NCI-H774 (cell line): ENCODE measurements at regions not wholly inside any gene's neighbourhood (a gene's known extent, or its start where the extent isn't known, plus 50 kb on each side); places are given as distances from the start of the nearest gene placed in this dataset.
"Not testable (repeated sequence)": the region's sequence is repeated elsewhere in the genome, so short reads cannot be mapped to it uniquely, and the experiment has no call there.

ENCODE experiments used
- DNase-seq: peaks from one replicate; lab custom pipeline; 2025; lab: John Stamatoyannopoulos, UW

DNA sequence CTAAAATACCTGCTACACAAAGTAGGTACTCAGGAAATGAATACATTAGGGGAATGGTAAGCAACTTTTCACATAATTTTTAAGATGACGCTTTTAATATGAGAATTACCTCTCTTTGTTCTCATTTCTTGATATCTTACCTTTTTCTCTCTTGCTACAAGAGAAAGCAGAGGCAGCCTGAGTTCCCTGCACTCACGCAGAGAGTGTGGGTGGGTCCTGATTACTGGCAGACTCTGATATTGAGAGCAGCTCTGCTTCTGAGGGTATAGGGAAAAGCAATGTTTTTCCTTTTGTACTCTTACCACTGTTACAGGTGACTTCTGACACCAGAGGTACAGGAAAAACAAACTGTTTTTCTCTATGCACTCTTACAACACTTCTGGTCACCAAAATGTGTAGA is 420.2 kb upstream of the TMTC1 start:
- no peak for DNase-seq

DNA sequence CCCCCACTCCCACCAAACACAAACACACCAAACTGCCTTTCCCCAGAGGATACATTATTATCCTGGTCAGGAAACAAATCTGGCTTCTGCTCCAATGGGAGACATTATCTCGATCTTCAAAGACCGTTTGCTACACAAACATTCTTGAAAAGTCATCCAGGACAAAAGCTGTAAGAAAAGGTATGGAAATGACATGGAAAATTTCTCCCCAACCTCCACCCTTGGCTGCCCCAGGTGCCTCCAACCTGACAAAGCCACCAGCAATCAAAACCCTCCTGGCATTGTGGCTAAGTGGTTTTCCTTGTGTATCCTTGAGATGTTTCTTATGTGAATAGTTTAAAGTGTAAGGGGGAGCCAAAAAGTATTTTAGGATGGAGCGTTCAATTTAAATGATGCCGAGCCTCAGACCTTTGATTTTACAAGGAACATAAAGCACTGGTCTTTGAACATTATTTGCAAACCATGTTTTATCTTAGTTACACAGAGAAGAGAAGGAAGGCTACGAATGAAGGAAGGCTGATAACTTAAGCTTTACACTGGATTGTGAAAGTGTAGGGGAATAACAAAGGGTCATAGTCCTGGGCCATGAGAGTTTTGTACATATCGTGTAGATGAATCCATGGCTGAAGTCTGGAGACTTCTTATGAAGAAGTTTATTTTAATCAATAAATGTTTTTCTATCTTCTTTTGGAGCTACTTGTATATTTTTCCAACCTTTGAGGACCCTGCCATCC is 418.9 kb upstream of the TMTC1 start:
- no peak for DNase-seq

DNA sequence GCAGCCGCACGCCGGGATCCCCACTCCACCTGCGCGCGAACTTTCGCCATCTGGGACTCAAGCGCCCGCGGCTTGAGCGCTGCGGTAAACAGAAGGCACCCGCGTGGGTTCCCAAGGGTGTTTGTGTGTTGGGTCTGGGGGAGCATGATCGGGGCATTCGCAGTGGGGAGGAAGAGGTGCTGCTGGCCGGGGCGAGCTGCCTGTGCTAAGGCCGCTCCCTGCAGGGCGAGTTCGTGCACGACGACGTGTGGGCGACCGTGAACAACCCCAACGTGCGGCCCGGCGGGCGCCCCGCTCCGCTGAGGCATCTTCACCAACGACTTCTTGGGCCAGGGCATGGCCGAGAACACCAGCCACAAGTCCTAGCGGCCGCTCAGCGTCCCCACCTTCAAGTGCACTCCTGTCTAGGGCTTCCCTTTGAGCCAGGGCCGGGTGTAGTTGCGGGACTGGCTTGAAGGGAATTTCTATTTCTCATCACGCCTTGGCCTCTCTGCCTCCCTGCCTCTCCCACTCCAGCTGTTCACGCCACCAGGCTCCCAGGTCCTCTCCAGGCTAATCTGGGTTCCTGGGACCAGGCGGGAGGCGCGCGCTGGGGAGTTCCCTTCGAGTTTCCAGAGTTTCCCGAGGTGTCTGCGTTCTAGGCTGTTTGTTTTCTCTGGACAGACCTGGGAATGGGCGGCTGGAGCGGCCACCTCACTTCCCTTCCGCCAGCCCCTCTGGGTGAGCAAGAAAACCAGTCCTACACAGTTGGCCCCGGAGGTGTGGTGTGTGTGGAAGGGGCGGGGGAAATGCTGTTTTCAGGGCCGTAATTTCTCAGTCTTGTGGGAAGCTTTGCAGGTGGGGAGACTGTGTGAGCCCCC is 417.8 kb upstream of the TMTC1 start:
- DNase-seq: no peak

DNA sequence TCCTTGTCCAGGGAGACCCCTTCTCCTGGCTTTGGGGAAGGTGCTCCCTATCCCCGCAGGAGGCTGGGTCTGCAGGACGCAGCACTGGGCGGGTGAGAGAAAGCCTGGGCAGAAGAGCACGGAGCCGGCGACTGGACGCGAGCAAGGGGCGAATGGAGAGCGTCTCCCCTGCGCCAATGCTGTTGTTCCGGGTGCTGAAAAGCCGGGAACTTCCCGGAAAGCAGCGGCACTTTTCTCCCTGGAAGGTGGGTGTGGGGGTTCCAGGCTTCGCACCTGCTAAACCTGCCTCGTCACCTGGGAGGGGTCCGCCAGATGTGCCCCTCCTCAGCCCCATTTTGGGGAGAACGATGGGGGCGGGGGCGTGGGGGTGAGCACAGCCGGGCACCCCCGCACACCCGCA is 417.1 kb upstream of the TMTC1 start:
- no peak for DNase-seq

DNA sequence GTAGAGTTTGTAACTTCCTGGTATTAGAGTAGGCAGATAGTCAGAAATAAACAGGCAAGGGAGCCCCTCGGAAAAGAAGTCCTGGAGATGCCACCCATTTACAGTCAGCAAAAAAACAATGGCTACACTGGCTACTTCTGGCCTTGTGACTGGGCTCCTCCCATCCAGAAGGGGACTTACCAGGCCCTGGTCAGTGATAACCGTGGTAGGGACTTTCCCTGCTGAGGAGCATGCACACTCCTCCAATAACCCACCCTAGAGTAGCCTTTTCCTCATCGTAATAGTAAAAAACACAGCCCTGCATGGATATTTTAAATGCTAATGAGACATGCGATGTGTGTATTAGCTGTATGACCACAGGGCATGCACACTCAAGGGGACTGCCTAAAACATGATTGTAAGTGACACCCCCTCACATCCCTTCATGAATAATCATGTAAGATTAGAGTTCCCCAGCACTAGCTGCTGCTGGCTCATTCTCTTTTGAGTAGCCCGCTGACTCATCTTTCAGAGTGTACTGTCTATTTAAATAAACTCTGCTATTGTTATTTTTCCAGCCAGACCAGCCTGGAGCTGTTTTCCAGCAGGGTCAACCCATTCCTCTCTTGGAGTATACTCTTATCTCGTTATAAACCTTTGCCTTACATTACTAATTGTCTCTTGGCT is 413.8 kb upstream of the TMTC1 start:
- no peak for DNase-seq

DNA sequence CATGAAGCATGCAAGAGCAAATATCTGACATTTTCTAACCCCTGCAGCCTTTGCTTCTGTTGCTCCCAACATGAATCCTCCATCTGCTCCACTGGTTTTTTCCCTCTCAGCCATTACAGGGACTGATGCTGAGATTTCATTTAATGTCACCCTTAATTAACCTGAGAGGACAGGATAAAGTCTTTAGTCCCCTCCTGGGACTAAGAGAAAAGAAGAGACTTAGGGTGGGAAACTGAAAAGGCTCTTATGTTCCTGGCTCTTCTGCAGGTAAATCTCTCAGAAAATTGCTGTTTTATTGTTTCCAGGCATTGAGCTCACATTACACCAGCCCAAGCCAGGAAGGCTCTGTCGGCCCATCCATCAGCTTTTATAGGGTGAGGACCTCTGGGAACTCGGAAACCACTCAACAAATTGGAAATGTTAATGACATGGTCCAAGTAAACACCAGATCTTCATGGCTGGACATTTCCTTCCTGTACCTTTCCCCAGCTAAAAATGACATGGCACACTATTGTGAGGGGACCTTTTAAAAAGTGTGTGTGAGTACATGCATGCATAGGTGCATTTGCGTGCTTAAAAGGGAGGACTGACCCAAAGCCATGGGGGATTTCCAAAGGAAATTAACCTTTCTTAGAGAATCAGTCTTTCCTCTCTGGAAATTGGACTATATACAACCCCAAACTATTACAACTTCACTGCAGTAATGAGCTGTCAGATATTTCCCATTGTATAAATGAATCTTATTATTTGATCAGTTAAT is 408.1 kb upstream of the TMTC1 start:
- DNase-seq: no peak

DNA sequence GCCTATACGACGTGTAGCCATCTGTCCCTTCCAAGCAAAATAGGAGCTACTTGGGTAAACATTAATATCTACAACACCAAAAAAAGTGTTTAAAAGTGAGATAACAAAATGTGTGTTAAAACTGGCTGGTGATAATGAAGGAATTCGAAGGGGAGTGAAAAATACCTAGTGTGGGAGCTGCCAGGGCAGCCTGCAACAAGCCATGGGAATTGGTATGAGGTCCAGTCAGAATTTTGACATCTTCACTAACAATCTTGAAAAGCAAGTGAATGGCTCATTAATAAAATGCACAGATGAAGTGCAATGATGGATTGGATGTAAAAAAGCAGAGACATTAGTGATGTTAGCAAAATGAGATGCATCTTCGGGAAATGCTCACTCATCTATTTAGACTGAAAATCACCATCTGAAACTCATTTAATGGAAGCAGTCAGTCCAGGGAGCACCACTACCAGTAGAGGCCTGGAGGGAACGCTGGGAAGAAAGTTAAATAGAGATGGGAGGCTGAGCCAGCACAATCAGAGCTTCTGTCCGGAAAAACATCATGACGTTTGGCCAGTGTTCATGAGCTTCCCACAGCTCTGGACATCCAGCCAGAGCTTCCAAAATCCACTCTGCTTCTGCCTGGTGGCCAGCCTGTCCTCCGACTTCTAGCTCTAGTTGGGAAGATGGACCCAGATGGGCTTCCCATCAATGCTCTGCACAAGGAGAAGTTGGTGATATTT is 405.0 kb upstream of the TMTC1 start:
- no peak for DNase-seq

DNA sequence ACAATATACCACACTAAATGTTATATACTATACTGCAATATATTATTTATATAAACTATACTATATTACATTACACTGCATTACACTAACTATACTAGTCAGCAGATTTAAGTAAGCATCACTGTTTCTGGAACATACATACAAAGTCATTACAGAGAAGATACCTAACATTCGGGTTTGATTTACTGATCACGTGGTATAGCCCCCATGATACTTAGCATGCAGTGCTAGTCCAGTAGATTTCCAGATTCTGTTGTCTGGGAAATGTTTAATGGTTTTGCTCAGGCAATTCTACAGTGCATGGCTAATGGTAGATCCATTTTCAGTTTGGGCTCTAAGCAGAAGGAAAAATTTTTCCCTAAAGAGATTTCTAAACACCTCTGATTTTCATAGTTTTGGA is 403.7 kb upstream of the TMTC1 start:
- no peak for DNase-seq

DNA sequence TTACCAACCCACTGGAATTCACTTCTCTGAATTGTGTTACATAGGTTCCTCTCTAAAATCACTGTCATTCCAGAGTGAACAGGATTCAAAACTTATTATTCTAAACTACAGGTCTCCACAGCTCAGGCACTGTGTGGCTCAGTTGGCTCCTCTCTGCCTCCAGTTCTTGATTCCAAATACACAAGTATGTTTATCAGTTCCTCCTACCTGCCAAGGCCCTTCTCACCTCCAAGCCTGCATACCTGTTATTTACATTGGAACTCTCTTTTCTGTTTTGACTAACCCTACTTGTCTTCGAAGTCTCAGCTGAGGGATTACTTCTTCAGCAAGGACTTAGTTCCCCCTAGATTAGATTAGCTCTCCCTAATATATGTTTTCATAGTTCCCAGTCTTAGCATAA is 397.6 kb upstream of the TMTC1 start:
- DNase-seq: no peak

DNA sequence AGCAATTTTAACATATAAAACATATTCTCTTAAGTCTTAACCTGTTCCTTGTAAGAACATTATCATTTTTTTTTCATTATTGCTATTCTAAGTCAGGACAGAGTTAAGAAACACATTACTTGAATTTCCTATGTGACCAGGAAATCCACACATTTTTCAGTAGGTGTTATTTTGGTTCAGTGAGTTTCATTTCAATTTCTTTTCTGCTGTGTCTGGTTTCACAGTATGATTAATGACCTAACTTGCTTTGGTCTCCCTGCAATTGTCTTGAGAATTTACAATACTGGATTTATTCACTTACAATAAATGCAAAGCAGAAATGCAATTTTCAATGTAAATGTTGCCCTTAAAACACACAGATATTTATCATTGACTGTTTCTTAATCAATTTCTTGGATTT is 396.9 kb upstream of the TMTC1 start:
- DNase-seq: no peak

DNA sequence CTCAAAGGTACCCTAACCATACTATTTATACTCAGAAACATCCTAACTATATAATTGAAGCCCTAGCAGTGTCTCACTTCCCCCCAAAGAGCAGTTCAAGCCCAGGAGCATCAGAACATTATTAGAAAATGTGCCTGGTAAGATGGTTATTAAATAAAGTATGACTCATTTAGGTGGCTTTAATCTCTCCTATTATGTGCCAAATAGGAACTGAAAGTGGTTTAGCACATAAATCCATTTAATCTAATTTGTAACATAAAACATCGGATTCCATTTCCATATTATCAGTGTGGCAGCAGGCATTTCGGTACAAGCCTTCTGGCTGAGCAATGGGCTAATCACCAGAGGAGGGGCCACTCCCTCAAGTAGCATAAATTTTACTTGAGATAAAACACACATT is 395.2 kb upstream of the TMTC1 start:
- no peak for DNase-seq

DNA sequence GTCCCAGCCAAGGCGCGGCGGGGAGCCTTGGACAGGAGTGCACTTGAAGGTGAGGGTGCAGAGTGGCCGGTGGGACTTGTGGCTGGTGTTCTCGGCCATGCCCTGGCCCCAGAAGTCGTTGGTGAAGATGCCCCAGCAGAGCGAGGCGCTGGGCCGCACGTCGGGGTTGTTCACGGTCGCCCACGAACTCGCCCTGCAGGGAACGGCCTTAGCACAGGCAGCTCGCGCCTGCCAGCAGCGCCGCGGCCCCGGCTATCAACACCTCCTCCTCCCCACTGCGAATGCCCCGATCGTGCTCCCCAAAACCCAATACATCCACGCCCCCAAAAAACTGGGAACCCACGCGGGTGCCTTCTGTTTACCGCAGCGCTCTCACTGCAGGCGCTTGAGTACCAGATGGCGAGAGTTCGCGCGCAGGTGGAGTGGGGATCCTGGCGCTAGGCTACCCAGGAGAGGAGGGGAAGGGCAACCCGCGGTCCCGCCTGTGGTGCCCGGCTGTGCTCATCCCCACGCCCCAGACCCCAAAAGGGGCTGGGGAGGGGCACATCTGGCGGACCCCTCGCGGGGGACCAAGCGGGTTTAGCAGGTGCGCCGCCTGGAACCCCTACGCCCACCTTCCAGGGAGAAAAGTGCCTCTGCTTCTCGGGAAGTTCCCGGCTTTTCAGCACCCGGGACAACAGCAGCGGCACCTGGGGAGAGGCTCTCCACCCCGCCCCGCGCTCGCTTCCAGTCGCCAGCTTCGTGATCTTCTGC is 386.3 kb upstream of the TMTC1 start:
- no peak for DNase-seq

DNA sequence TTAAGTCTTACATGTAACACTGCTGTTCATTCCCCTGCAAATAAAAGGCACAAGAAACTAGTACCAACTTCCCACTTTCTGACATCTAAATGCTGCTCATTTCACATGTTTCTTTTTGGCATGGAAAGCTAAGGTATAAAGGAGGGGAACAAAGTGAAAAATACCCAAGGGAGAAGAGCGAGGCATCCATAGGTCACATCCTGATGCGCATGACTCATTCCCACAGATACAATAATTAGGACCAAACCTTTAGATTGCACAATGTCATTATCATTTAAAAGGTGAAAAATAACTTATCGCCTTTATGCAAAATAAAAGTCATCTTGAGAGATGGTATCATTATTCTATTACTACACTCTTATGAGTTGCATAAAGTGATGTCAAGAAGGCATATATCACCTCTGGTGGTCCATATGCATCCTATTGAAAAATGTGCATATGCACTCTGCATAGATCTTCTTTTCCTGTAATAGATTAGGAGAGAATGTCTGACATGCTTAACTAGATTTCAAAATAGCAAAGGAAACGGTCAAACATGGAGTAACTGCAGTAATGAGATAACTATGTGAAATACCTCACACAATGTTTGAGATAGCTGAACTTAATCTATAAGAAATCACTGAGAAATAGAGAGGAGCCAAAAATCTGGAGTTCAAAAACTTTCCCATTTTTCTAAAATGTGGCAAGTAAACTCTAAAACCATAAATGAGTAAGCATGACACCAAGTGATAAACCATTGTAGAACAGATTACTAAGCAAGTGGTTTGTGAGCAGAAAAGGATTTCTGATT is 382.5 kb upstream of the TMTC1 start:
- no peak for DNase-seq

DNA sequence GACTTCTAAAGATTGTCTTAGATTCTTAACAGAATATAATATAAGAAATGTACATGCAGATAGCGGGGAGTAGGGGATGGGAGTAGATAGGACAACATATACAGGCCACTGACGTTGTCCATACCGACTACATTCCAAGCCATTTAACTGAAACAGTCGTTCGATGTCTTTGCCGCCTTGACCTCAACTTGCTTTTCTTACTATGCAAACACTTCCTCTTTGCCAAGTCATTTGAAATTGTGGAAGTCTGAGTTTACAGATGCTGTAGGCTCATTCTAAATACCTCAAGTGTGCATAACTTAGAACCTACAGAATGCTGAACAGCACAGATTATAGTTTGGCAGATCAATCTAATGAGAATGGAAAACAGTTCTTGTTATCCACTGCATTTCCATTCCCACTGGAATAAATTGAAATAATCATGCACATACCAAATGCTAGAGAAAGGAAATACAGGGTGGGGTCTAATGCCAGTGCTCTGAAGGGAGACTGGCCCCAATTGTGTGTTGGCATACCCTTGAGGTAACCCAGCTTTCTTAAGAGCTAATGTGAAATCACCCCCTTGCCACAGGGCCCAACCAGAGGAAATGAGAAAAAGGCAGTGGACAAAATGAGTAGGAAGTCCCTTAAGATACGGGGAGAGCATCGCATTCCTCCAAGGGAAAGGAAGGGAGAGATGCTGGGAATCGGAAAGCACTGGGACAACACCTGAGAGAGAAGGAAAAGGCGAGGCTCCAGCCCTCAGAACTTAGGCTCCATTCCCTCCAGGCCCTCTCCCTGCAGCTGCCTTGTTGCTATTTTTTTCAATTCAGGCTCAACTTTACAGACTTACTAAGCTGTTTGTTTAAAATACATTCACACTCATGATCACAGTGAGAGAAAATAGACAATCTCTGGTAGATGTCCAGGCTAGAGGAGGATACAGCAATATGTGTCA is 380.9 kb upstream of the TMTC1 start:
- DNase-seq: no peak

DNA sequence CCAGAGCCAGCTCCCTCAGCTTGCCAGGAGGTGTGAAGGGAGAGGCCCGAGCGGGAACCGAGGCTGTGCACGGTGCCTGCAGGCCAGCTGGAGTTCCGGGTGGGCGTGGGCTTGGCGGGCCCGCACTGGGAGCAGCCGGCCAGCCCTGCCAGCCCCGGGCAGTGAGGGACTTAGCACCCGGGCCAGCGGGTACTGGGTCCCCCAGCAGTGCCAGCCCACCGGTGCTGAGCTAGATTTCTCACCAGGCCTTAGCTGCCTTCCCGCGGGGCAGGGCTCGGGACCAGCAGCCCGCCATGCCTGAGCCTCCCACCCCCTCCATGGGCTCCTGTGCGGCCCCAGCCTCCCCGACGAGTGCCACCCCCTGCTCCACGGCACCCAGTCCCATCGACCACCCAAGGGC is 373.1 kb upstream of the TMTC1 start:
- DNase-seq: not testable (repeated sequence)

DNA sequence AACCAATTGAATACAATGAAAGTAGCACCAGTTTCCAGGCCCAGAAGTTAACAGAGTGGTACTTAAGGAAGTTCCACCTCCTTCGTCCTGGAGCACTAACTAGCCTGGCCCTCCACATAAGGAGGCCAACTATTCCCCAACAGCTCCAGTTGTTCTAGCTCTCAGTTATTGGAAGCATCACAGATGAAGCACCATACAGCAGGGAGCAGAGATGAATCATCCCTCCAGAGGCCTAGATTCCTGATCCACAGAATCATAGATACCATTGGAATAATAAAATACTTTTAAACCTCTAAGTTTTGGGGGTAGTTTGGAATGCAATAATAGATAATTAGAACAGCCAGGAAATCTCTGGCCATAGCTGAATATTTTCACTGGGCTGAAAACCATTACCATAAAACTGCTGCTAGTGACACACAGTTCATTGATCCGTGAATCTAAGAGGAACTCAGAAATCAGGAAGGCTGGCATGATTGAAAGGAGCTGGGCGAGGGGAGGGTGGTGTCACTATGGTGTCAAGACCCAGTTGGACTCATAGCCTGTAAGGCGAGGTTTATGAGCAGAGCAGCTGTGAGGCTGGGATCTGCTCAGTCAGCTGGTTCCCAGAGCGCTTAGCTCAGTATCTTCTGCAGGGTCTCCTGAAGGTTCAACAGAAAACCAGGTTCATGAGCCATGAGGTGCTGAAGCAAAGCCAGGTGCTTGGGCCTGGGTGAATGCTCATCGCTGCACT is 371.4 kb upstream of the TMTC1 start:
- DNase-seq: no peak

DNA sequence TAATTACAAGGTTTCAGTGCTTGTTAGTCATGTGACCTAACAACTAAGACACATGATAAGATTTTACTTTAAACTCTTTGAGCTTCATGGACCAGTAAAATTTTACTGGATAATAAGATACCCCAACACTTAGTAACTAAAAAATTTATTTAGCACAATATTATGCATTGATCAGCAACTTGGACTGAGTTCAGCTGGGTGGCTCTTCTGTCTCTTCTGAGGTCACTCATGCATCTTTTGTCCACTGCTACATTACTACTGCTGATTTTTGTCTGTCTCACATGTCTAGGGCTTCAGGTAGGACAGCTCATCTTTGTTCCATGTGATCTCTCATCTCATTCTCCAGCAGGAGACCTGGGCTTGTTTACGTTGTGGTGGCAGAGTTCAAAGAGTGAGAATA is 370.2 kb upstream of the TMTC1 start:
- no peak for DNase-seq

DNA sequence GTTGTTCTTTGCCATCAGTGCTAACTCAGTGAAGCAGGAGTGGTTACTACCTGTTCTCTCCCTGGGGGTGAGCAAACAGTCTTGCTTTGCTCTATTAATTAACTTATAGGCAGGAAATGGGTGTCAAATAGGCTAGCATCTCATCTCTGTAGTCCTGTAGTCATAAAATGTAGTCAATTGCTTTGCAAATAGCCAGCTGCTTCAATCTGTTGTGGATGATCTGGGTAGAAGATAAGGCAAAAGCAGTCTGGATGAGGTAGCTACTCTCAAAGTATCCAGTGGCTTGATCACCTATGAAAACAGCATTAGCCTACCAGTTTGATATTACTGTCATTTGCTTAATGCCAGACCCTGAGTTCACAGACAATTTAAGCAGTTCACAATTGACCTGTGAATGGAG is 369.0 kb upstream of the TMTC1 start:
- peak; percentile 12 for DNase-seq
